Activated T-cell treated with anti-CD3 and anti-CD28 coated beads, Interleukin-2, amount 50 U/mL, for 4 hours (primary cell): ENCODE measurements at regions not wholly inside any gene's neighbourhood (a gene's known extent, or its start where the extent isn't known, plus 50 kb on each side); places are given as distances from the start of the nearest gene placed in this dataset.
"Not testable (repeated sequence)": the region's sequence is repeated elsewhere in the genome, so short reads cannot be mapped to it uniquely, and the experiment has no call there.

Source experiments
- ATAC-seq, 2 donors: fragments of 200-7000 bp; cut with Tn5 transposase; one replicate each; pipeline ENCODE4 v1.10.0; 2021
- DNase-seq: peaks from one replicate; pipeline ENCODE4 v3.0.0-alpha.2; 2020
- H3K27me3 Mint-ChIP-seq: one replicate; pipeline ENCODE4 v1.8.0; 2021; ENCODE audit warnings: low read depth, mixed read lengths
- H3K36me3 Mint-ChIP-seq: one replicate; pipeline ENCODE4 v1.8.0; 2022; ENCODE audit warnings: mixed read lengths; ENCODE audit not compliant: insufficient read depth
- H3K4me1 Mint-ChIP-seq: one replicate; pipeline ENCODE4 v1.8.0; 2021; ENCODE audit warnings: low read depth, mixed read lengths
- H3K4me3 Mint-ChIP-seq: one replicate; pipeline ENCODE4 v1.8.0; 2021; ENCODE audit warnings: mild to moderate bottlenecking, moderate library complexity, mixed read lengths
- H3K9me3 Mint-ChIP-seq: one replicate; pipeline ENCODE4 v1.8.0; 2021; ENCODE audit warnings: mixed read lengths

DNA sequence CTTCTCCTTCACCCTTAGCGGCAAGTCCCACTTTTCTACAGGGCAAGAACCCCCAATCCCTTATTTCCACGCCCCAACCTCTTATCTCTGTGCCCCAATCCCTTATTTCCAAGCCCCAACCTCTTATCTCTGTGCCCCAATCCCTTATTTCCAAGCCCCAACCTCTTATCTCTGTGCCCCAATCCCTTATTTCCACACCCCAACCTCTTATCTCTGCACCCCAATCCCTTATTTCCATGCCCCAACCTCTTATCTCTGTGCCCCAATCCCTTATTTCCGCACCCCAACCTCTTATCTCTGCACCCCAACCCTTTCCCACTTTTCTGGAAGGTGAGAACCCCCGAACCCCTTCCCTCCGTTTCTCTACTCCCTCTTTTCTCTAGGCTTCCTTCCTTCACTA is 116.1 kb upstream of the GJE1 start:
- peaks cover 24% of the 10 kb centered on the region for H3K27me3 Mint-ChIP-seq
- H3K4me1 Mint-ChIP-seq, H3K9me3 Mint-ChIP-seq, DNase-seq, H3K4me3 Mint-ChIP-seq, H3K36me3 Mint-ChIP-seq, ATAC-seq: not testable (repeated sequence)

DNA sequence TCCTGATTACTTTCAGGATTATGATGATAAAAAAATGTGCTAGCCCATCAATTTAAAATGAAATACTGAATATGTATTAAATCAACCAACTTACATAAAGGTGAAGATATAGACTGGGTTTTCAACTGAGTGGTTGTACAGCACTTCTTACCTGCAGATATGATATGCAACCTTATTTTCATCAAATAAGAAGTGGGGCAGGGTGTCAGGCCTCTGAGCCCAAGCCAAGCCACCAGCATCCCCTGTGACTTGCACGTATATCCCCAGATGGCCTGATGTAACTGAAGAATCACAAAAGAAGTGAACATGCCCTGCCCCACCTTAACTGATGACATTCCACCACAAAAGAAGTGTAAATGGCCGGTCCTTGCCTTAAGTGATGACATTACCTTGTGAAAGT is 117.3 kb upstream of the GJE1 start:
- not testable (repeated sequence) for H3K4me3 Mint-ChIP-seq, H3K9me3 Mint-ChIP-seq, H3K4me1 Mint-ChIP-seq, H3K36me3 Mint-ChIP-seq, ATAC-seq, DNase-seq
- H3K27me3 Mint-ChIP-seq: peaks cover 24% of the 10 kb centered on the region

DNA sequence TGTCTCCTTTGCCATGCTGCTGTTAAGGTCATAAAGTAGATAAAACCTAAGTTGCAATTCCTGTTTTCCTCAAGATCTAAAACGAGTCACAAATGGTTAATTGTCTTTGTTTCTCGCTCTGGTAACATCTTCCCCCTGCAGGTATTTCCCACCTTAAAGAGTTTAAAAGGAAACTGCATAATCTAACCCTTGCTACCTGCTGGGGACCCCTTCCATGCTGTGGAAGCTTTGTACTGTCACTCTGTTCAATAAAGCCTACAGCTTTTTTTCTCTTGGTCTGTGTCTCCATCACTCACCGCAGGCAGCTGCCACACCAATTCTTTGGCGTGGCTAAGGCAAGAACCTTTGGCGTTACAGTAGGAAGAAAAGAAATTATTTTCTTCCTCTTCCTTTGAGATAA is 117.7 kb upstream of the GJE1 start:
- Mint-ChIP-seq H3K4me3 (no peak overlapping the region), H3K4me1 (peaks cover 7% of the 10 kb centered on the region), H3K36me3 (no peaks in the 10 kb centered on the region), H3K27me3 (peaks cover 24% of the 10 kb centered on the region), H3K9me3 (peaks cover 3% of the 10 kb centered on the region)
- DNase-seq: no peak
- ATAC-seq: no peak

DNA sequence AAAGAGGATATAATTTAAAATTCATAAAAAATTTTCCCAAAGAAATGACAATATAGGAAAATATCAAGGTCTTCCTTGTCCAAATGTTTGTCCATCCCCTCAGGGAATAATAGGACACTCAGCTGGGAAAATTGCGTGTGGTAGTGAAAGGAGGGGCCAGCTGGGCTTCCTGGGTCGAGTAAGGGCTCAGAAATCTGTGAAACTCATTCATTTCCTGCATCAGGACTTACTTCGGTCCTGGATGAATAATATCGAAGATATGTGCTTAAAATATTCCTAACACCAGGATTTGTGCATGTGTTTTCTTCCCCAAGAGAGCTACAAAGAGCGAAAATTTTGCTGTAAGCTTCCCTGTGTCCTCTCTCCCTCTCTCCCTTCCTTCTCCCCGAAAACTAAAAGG is 118.2 kb upstream of the GJE1 start:
- no peak overlapping the region for H3K4me3 Mint-ChIP-seq
- H3K9me3 Mint-ChIP-seq: peaks cover 3% of the 10 kb centered on the region
- H3K36me3 Mint-ChIP-seq: no peaks in the 10 kb centered on the region
- H3K27me3 Mint-ChIP-seq: peaks cover 24% of the 10 kb centered on the region
- ATAC-seq: no peak
- peaks cover 7% of the 10 kb centered on the region for H3K4me1 Mint-ChIP-seq
- no peak for DNase-seq

- peaks cover 3% of the 10 kb centered on the region for H3K9me3 Mint-ChIP-seq
- H3K27me3 Mint-ChIP-seq: peaks cover 24% of the 10 kb centered on the region
- H3K4me1 Mint-ChIP-seq: peaks cover 7% of the 10 kb centered on the region
- ATAC-seq (no peak), DNase-seq (no peak)
- no peak overlapping the region for H3K4me3 Mint-ChIP-seq
- no peaks in the 10 kb centered on the region for H3K36me3 Mint-ChIP-seq
Measured at GRCh38 chr6:142013875-142014495, 118.7 kb upstream of the GJE1 start.

GRCh38 chr6:142013287-142013686 is 119.4 kb upstream of the GJE1 start:
- ATAC-seq (peak; percentile 92 to 95), DNase-seq (no peak)
- H3K9me3 Mint-ChIP-seq: peaks cover 3% of the 10 kb centered on the region
- no peak overlapping the region for H3K4me3 Mint-ChIP-seq
- no peaks in the 10 kb centered on the region for H3K36me3 Mint-ChIP-seq
- peaks cover 7% of the 10 kb centered on the region for H3K4me1 Mint-ChIP-seq
- H3K27me3 Mint-ChIP-seq: peaks cover 22% of the 10 kb centered on the region

- Mint-ChIP-seq H3K4me3 (no peak overlapping the region), H3K36me3 (no peaks in the 10 kb centered on the region), H3K9me3 (peaks cover 3% of the 10 kb centered on the region), H3K4me1 (peaks cover 7% of the 10 kb centered on the region), H3K27me3 (peaks cover 13% of the 10 kb centered on the region)
- DNase-seq (no peak), ATAC-seq (no peak)
Measured at GRCh38 chr6:142011775-142012174, 121.0 kb upstream of the GJE1 start.

- peaks cover 7% of the 10 kb centered on the region for H3K4me1 Mint-ChIP-seq
- peaks cover 13% of the 10 kb centered on the region for H3K27me3 Mint-ChIP-seq
- H3K9me3 Mint-ChIP-seq: peaks cover 3% of the 10 kb centered on the region
- no peak for DNase-seq
- no peak overlapping the region for H3K4me3 Mint-ChIP-seq
- H3K36me3 Mint-ChIP-seq: no peaks in the 10 kb centered on the region
- no peak for ATAC-seq
Measured at GRCh38 chr6:142011156-142011555, 121.6 kb upstream of the GJE1 start.

GRCh38 chr6:142009647-142010046 is 123.1 kb upstream of the GJE1 start:
- no peak for DNase-seq
- Mint-ChIP-seq H3K4me1 (peaks cover 5% of the 10 kb centered on the region), H3K9me3 (peaks cover 3% of the 10 kb centered on the region), H3K27me3 (peaks cover 6% of the 10 kb centered on the region), H3K36me3 (no peaks in the 10 kb centered on the region), H3K4me3 (no peak overlapping the region)
- no peak for ATAC-seq

- peaks cover 4% of the 10 kb centered on the region for H3K4me1 Mint-ChIP-seq
- H3K36me3 Mint-ChIP-seq: no peaks in the 10 kb centered on the region
- no peak overlapping the region for H3K4me3 Mint-ChIP-seq
- peaks cover 4% of the 10 kb centered on the region for H3K27me3 Mint-ChIP-seq
- no peak for ATAC-seq
- DNase-seq: no peak
- H3K9me3 Mint-ChIP-seq: peaks cover 3% of the 10 kb centered on the region
Measured at GRCh38 chr6:142008781-142009180, 123.9 kb upstream of the GJE1 start.

DNA sequence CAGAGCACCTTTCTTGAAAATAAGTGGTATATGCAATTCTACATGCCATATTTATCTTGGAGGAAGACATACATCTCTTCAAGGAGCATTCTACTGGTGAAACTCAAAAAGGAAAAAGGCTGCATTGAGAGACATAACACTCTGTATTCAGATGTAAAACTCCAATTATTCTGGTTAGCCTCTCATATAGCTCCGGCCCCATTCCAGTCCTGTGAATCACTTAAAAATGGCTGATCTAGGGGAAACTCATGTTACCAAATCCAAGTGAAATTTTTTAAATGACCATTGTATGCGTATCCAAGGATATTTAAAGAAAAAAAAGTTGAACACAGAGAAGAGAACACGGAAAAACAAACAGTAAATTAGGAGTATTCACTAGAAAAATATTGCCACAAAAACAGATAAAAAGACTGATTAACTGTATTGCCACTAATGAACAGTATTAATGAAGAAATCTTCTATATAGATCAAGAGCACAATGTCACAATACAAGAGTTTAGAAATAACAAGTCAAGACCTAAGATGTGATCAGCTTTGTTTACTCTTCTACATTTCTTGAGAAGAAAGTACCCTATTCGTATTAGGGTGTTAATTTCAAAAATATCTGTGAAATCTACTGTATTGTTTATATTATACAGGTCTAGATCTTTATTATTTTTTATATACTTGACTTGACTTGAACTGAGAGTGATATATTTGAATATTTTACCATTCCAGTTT is 124.5 kb upstream of the GJE1 start:
- peaks cover 4% of the 10 kb centered on the region for H3K27me3 Mint-ChIP-seq
- DNase-seq (no peak), ATAC-seq (no peak)
- H3K36me3 Mint-ChIP-seq: no peaks in the 10 kb centered on the region
- no peak overlapping the region for H3K4me3 Mint-ChIP-seq
- peaks cover 2% of the 10 kb centered on the region for H3K4me1 Mint-ChIP-seq
- H3K9me3 Mint-ChIP-seq: peaks cover 3% of the 10 kb centered on the region

- Mint-ChIP-seq H3K4me1 (no peaks in the 10 kb centered on the region), H3K27me3 (no peaks in the 10 kb centered on the region)
Measured at GRCh38 chr6:142005021-142005420, 127.7 kb upstream of the GJE1 start.

GRCh38 chr6:142002825-142003405 is 129.8 kb upstream of the GJE1 start:
- no peaks in the 10 kb centered on the region for H3K27me3 Mint-ChIP-seq
- H3K4me1 Mint-ChIP-seq: no peaks in the 10 kb centered on the region
- ATAC-seq (no peak), DNase-seq (no peak)
- no peaks in the 10 kb centered on the region for H3K36me3 Mint-ChIP-seq
- H3K9me3 Mint-ChIP-seq: peaks cover 15% of the 10 kb centered on the region
- H3K4me3 Mint-ChIP-seq: no peak overlapping the region

More at GRCh38 chr6:142005021-142005420, 127.7 kb upstream of the GJE1 start:
- Mint-ChIP-seq H3K4me3 (no peak overlapping the region), H3K36me3 (no peaks in the 10 kb centered on the region), H3K9me3 (peaks cover 2% of the 10 kb centered on the region)
- ATAC-seq (no peak), DNase-seq (no peak)

- Mint-ChIP-seq H3K9me3 (peaks cover 28% of the 10 kb centered on the region), H3K36me3 (peaks cover 2% of the 10 kb centered on the region), H3K4me1 (no peaks in the 10 kb centered on the region), H3K4me3 (no peak overlapping the region), H3K27me3 (no peaks in the 10 kb centered on the region)
- DNase-seq (no peak), ATAC-seq (no peak)
Measured at GRCh38 chr6:141996823-141997222, 135.9 kb upstream of the GJE1 start.

DNA sequence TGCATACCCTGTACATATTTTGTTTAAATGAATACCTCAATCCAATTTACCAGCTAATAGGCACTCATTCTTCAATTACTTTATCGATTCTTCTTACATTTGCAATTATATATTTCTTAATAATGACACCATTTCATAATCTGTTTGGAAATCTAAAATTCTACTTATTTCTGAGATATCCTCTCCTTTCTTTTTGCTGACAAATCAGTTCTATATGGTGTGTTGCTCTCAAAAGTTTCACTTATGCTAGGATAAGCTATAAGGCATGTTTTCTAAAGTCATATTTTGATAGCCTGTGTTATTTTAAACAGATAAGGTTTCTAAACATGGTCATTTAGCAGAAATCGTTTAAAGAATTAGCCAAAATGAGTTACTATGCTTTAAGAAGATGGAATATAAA is 140.6 kb upstream of the GJE1 start:
- DNase-seq (no peak), ATAC-seq (no peak)
- Mint-ChIP-seq H3K36me3 (peaks cover 2% of the 10 kb centered on the region), H3K4me1 (no peaks in the 10 kb centered on the region), H3K4me3 (no peak overlapping the region), H3K9me3 (peaks cover 13% of the 10 kb centered on the region), H3K27me3 (no peaks in the 10 kb centered on the region)
